Gastroesophageal sphincter (tissue), 3 donors: ENCODE measurements at regions not wholly inside any gene's neighbourhood (a gene's known extent, or its start where the extent isn't known, plus 50 kb on each side); places are given as distances from the start of the nearest gene placed in this dataset.

Experiments
- CTCF ChIP-seq, 4 experiments: fragments of 200-600 bp in 2 of 4; fragments of 450-650 bp in 2 of 4; sonication (generic) in 1 of 4; IDR thresholded peaks; one replicate each; pipeline ENCODE4 v1.5.1; 2017 to 2019; ENCODE audit warnings: antibody characterized with exemption in 4 of 4, mild to moderate bottlenecking in 2 of 4, moderate library complexity in 2 of 4
- POLR2A ChIP-seq, 2 donors: fragments of 450-650 bp; IDR thresholded peaks; one replicate each; pipeline ENCODE4 v1.6.1; 2017; ENCODE audit warnings: antibody characterized with exemption in 2 of 2, mild to moderate bottlenecking in 2 of 2, moderate library complexity in 1 of 2
- POLR2AphosphoS5 ChIP-seq: sonication (generic); formaldehyde crosslinking; IDR thresholded peaks from one replicate; pipeline ENCODE4 v1.6.1; 2017; ENCODE audit warnings: antibody characterized with exemption

GRCh38 chr6:74870403-74870802 is 335.4 kb downstream of the COL12A1 start:
- peak in 2 of 4 experiments; percentile 18 for TF ChIP-seq CTCF (IDR thresholded peaks at IDR 0.05)
- no peak for TF ChIP-seq POLR2AphosphoS5
- no peak for TF ChIP-seq POLR2A (IDR thresholded peaks at IDR 0.05)
